Cardiac muscle cell (in vitro differentiated cells and primary cell): ENCODE measurements at regions not wholly inside any gene's neighbourhood (a gene's known extent, or its start where the extent isn't known, plus 50 kb on each side); places are given as distances from the start of the nearest gene placed in this dataset.

Experiments used
- DNase-seq, 2 donors: peaks; one replicate each; pipeline versions ENCODE4 v3.0.0 to v3.0.0-alpha.2; 2010 to 2017; ENCODE audit warnings: low read depth in 1 of 2, low spot score in 1 of 2
- H3K27ac ChIP-seq: fragments of 200-600 bp; sonication (generic); 2 replicates; pipeline ENCODE4 v1.5.1; 2016
- H3K27me3 ChIP-seq: fragments of 200-600 bp; sonication (generic); 2 replicates; pipeline ENCODE4 v1.6.0; 2016; ENCODE audit warnings: control low read depth
- H3K36me3 ChIP-seq: fragments of 200-600 bp; sonication (generic); 2 replicates; pipeline ENCODE4 v1.5.1; 2016; ENCODE audit warnings: control low read depth
- H3K4me1 ChIP-seq: fragments of 200-600 bp; sonication (generic); 2 replicates; pipeline ENCODE4 v1.8.1; 2017; ENCODE audit warnings: low read depth, mild to moderate bottlenecking, mixed run types
- H3K4me3 ChIP-seq: fragments of 200-600 bp; sonication (generic); 2 replicates; pipeline ENCODE4 v1.5.1; 2016; ENCODE audit warnings: mild to moderate bottlenecking
- H3K9me3 ChIP-seq: fragments of 200-600 bp; sonication (generic); 2 replicates; pipeline ENCODE4 v1.5.1; 2017; ENCODE audit warnings: low read depth, mild to moderate bottlenecking, control low read depth
- CTCF ChIP-seq: IDR thresholded peaks from 2 replicates; pipeline ENCODE4 v1.5.1; 2012; ENCODE audit warnings: low read depth, mild to moderate bottlenecking, low read length

GRCh38 chr14:101361451-101362433 is 199.6 kb upstream of the DIO3 start:
- DNase-seq: no peak
- Histone ChIP-seq H3K36me3 (no peaks in the 10 kb centered on the region), H3K27me3 (no peaks in the 10 kb centered on the region), H3K4me1 (no peaks in the 10 kb centered on the region), H3K9me3 (no peaks in the 10 kb centered on the region), H3K4me3 (no peak overlapping the region), H3K27ac (no peak overlapping the region)
- TF ChIP-seq CTCF: no peak

- Histone ChIP-seq H3K36me3 (no peaks in the 10 kb centered on the region), H3K27ac (no peak overlapping the region), H3K4me3 (no peak overlapping the region), H3K27me3 (no peaks in the 10 kb centered on the region), H3K4me1 (no peaks in the 10 kb centered on the region), H3K9me3 (no peaks in the 10 kb centered on the region)
- DNase-seq: no peak
- TF ChIP-seq CTCF: no peak
These were observed 198.6 kb upstream of the DIO3 start for GRCh38 chr14:101362529-101363260.

GRCh38 chr14:101363261-101363555 is 198.1 kb upstream of the DIO3 start:
- Histone ChIP-seq H3K4me3 (no peak overlapping the region), H3K36me3 (no peaks in the 10 kb centered on the region), H3K27me3 (no peaks in the 10 kb centered on the region), H3K4me1 (no peaks in the 10 kb centered on the region), H3K9me3 (no peaks in the 10 kb centered on the region), H3K27ac (no peak overlapping the region)
- TF ChIP-seq CTCF: no peak
- DNase-seq: no peak

- Histone ChIP-seq H3K27ac (no peak overlapping the region), H3K9me3 (no peaks in the 10 kb centered on the region), H3K4me1 (no peaks in the 10 kb centered on the region), H3K4me3 (no peak overlapping the region), H3K27me3 (no peaks in the 10 kb centered on the region), H3K36me3 (no peaks in the 10 kb centered on the region)
- no peak for DNase-seq
- TF ChIP-seq CTCF: no peak
These were observed 197.4 kb upstream of the DIO3 start for GRCh38 chr14:101363880-101364391.

GRCh38 chr14:101364503-101365328 is 196.6 kb upstream of the DIO3 start:
- no peak overlapping the region for H3K27ac ChIP-seq
- no peaks in the 10 kb centered on the region for H3K4me1 ChIP-seq
- no peak overlapping the region for H3K4me3 ChIP-seq
- TF ChIP-seq CTCF: no peak
- H3K36me3 ChIP-seq: no peaks in the 10 kb centered on the region
- DNase-seq: no peak
- no peaks in the 10 kb centered on the region for H3K27me3 ChIP-seq
- H3K9me3 ChIP-seq: no peaks in the 10 kb centered on the region
